ENCODE measurements at regions not wholly inside any gene's neighbourhood (a gene's known extent, or its start where the extent isn't known, plus 50 kb on each side); places are given as distances from the start of the nearest gene placed in this dataset.

GRCh38 chr13:105906746-105907145, 628.7 kb downstream of the EFNB2 start:
- no peak for TF ChIP-seq CTCF (conservative IDR thresholded peaks at IDR 0.05; ENCODE audit: low read depth, low read length)
- no peak overlapping the region for H3K4me3 ChIP-seq (ENCODE audit: low read length)
- no peak for DNase-seq (ENCODE audit: low read depth)

DNA sequence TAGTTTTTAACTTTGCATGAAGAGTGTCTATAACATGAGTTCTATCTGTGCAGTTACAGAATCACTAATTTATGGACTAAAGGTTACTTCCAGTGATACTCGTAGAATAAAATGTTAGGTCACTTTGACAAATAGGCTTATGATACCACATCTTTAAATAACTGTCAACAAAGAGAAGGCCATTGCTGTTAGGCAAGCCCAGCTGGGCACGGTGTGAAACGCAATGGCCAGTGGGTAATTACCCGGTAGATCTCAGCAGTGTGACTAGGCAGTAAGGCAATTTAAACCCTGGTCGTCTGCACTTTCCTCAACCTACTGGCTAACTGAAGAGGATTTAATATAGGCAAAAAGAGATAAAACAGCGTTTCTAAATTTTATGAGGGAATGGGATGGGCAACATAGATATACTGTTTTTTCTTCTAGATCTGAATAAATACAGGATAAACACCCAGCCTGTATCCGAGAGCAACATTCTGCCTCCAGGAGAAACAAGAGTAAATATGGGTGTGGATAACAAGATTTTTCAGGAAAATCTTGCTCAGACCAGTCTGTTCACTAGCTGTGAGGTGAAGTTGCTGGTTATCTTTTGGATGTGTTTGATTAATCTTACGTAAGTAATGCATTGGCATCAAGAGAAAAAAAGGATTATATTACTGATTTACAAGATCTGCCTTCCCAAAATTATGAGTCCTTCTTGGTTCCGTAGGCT, 631.3 kb downstream of the EFNB2 start:
- TF ChIP-seq CTCF (conservative IDR thresholded peaks at IDR 0.05; ENCODE audit: low read depth, low read length): no peak
- DNase-seq (ENCODE audit: low read depth): no peak
- no peak overlapping the region for H3K4me3 ChIP-seq (ENCODE audit: low read length)

GRCh38 chr13:105902396-105902795, 633.1 kb downstream of the EFNB2 start:
- DNase-seq (ENCODE audit: low read depth): no peak
- no peak overlapping the region for H3K4me3 ChIP-seq (ENCODE audit: low read length)
- TF ChIP-seq CTCF (conservative IDR thresholded peaks at IDR 0.05; ENCODE audit: low read depth, low read length): no peak

DNA sequence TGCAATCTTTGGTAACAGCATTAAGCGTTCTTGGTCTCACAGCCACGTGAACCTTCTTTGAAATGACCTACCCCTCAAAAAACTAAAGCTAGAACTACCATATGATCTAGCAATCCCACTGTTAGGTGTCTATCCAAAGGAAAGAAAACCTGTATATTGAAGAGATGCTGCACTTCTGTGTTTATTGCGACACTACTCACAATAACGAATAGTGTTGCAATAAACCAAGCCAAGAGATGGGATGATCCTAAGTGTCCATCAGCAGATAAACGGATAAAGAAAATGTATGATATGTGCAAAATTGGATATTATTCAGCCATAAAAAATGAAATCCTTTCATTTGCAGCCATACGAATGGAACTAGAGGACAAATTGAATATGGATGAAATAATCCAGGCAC, 637.9 kb downstream of the EFNB2 start:
- no peak for DNase-seq (ENCODE audit: low read depth)
- TF ChIP-seq CTCF (conservative IDR thresholded peaks at IDR 0.05; ENCODE audit: low read depth, low read length): no peak
- no peak overlapping the region for H3K4me3 ChIP-seq (ENCODE audit: low read length)

GRCh38 chr13:105894697-105895096, 640.8 kb downstream of the EFNB2 start:
- H3K4me3 ChIP-seq (ENCODE audit: low read length): no peak overlapping the region
- no peak for DNase-seq (ENCODE audit: low read depth)
- TF ChIP-seq CTCF (conservative IDR thresholded peaks at IDR 0.05; ENCODE audit: low read depth, low read length): no peak

DNA sequence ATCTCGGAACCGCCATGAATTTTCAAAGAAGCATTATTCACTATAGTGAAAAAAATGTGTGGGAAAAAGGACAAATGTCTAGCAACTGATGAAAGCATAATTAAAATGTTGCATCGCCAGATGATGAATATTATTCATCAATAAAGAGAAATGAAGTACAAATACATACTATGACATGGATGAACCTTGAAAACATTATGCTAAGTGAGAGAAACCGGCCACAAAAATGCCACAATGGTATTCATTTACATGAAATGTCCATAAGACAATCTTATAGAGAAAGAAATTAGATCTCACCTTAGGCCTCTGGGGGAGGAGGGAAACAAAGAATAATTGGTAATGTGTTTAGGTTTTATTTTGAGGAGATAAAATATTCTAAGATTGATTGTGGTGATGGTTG, 645.0 kb downstream of the EFNB2 start:
- no peak for DNase-seq (ENCODE audit: low read depth)
- no peak for TF ChIP-seq CTCF (conservative IDR thresholded peaks at IDR 0.05; ENCODE audit: low read depth, low read length)
- H3K4me3 ChIP-seq (ENCODE audit: low read length): no peak overlapping the region

DNA sequence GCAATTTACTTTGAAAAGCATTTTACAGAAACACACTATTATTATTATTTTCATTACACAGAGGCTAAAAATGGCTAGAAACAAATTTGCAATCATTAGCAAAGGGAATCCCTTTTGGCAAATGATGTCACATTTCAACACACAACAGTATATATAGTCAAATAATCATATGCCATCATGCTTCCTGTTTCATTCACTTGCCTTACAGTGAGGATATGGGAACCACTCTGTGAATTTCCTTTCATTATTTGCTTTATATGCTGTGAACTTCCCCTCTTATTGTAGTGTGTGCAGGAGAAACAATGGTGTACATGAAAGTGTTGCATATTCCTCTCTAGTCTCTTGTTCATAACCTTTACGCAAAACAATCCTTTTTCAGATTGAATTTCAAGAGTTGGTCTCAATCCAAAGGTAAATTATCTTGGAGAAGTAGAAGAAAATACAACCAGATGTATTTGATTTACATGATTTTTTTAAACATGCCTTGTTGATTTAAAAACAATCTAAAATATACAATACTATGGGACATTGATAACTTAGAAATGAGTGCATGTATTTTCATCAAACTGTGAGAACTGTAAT, 657.3 kb downstream of the EFNB2 start:
- no peak for TF ChIP-seq CTCF (conservative IDR thresholded peaks at IDR 0.05; ENCODE audit: low read depth, low read length)
- no peak for DNase-seq (ENCODE audit: low read depth)
- H3K4me3 ChIP-seq (ENCODE audit: low read length): no peak overlapping the region

Measured in retinal pigment epithelial cell (primary cell).